GM23338 (cell line): ENCODE measurements at regions not wholly inside any gene's neighbourhood (a gene's known extent, or its start where the extent isn't known, plus 50 kb on each side); places are given as distances from the start of the nearest gene placed in this dataset.
"Not testable (repeated sequence)": the region's sequence is repeated elsewhere in the genome, so short reads cannot be mapped to it uniquely, and the experiment has no call there.

Source experiments
- ATAC-seq: fragments of 200-7000 bp; cut with Tn5 transposase; 3 replicates; pipeline ENCODE4 v1.9.1; 2020
- DNase-seq: peaks from one replicate; pipeline ENCODE4 v3.0.0-alpha.2; 2015; ENCODE audit warnings: low spot score
- H2AFZ ChIP-seq: fragments of 200-600 bp; sonication (generic); 2 replicates; pipeline ENCODE4 v1.8.0; 2016; ENCODE audit warnings: antibody characterized with exemption, mild to moderate bottlenecking, moderate library complexity
- H3F3A ChIP-seq: fragments of 200-600 bp; sonication (generic); replicated peaks from 2 replicates; pipeline ENCODE4 v1.8.0; 2017; ENCODE audit warnings: antibody characterized with exemption, mixed run types, low read depth
- H3K27ac ChIP-seq: fragments of 200-600 bp; sonication (generic); 2 replicates; pipeline ENCODE4 v1.6.1; 2016; ENCODE audit warnings: low read depth
- H3K27me3 ChIP-seq: fragments of 200-600 bp; sonication (generic); 2 replicates; pipeline ENCODE4 v1.8.0; 2016; ENCODE audit warnings: mild to moderate bottlenecking, mixed run types, moderate library complexity; ENCODE audit not compliant: insufficient read depth
- H3K36me3 ChIP-seq: fragments of 200-600 bp; sonication (generic); 2 replicates; pipeline ENCODE4 v1.8.0; 2016; ENCODE audit warnings: mild to moderate bottlenecking; ENCODE audit not compliant: insufficient read depth
- H3K4me1 ChIP-seq: fragments of 200-600 bp; sonication (generic); 2 replicates; pipeline ENCODE4 v1.8.0; 2016; ENCODE audit warnings: mild to moderate bottlenecking, moderate library complexity; ENCODE audit not compliant: insufficient read depth
- H3K4me2 ChIP-seq: fragments of 200-600 bp; sonication (generic); 2 replicates; pipeline ENCODE4 v1.7.1; 2017; ENCODE audit warnings: mixed run types
- H3K4me3 ChIP-seq: fragments of 200-600 bp; sonication (generic); 2 replicates; pipeline ENCODE4 v1.6.1; 2016; ENCODE audit warnings: mixed run types
- H3K79me2 ChIP-seq: fragments of 200-600 bp; sonication (generic); replicated peaks from 2 replicates; pipeline ENCODE4 v1.8.0; 2017; ENCODE audit warnings: mild to moderate bottlenecking; ENCODE audit not compliant: insufficient read depth
- H3K9me2 ChIP-seq: fragments of 200-600 bp; sonication (generic); 2 replicates; pipeline ENCODE4 v1.8.0; 2017; ENCODE audit not compliant: insufficient read depth
- H4K20me1 ChIP-seq: fragments of 200-600 bp; sonication (generic); replicated peaks from 2 replicates; pipeline ENCODE4 v1.8.0; 2017; ENCODE audit warnings: mild to moderate bottlenecking; ENCODE audit not compliant: insufficient read depth
- H3K27ac Mint-ChIP-seq: 2 replicates; pipeline ENCODE4 v1.8.0; 2020; ENCODE audit warnings: inconsistent platforms, mild to moderate bottlenecking, moderate library complexity, mixed read lengths
- H3K27me3 Mint-ChIP-seq: 3 replicates; pipeline ENCODE4 v1.8.0; 2022; ENCODE audit warnings: low read depth, mild to moderate bottlenecking, moderate library complexity, mixed read lengths, inconsistent platforms; ENCODE audit not compliant: insufficient read depth, poor library complexity
- H3K36me3 Mint-ChIP-seq: 3 replicates; pipeline ENCODE4 v1.8.0; 2021; ENCODE audit warnings: low read depth, mild to moderate bottlenecking, inconsistent platforms, moderate library complexity, mixed read lengths
- H3K4me1 Mint-ChIP-seq: 3 replicates; pipeline ENCODE4 v1.8.0; 2020; ENCODE audit warnings: mild to moderate bottlenecking, inconsistent platforms, mixed read lengths
- H3K4me3 Mint-ChIP-seq: 3 replicates; pipeline ENCODE4 v1.8.0; 2021; ENCODE audit warnings: moderate library complexity, mild to moderate bottlenecking, inconsistent platforms, mixed read lengths
- H3K9me3 Mint-ChIP-seq: 3 replicates; pipeline ENCODE4 v1.8.0; 2020; ENCODE audit warnings: moderate library complexity, mild to moderate bottlenecking, inconsistent platforms, mixed read lengths
- TF ChIP-seq, protein P1 (sequence below): fragments of 250-450 bp; sonication (Bioruptor Pico); IDR thresholded peaks from 2 replicates; pipeline ENCODE4 v1.5.0; 2020; ENCODE audit warnings: mild to moderate bottlenecking, moderate library complexity
- TF ChIP-seq, protein P2 (sequence below): IDR thresholded peaks from 2 replicates; pipeline ENCODE4 v1.6.1; 2016; ENCODE audit warnings: antibody characterized with exemption

DNA sequence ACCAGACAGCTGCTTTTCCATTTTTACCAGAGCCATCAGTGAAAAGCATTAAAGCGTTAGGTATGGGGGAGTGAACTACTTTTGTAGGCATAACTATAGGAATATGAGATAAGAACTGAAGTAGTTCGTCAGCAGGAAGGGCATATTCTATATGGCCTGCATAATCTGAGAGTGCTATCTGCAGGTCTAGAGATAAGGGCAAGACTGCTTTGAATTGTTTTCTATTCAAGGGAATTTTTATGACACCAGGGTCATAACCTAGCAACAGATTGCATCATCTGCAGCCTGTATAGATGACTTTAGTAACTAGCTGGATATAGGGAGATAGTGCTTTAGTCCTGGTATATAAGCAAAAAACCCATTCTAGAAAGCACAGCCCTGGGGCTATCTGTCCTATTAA is 437.3 kb upstream of the HTR1E start (continued):
- TF ChIP-seq, protein P1, sequence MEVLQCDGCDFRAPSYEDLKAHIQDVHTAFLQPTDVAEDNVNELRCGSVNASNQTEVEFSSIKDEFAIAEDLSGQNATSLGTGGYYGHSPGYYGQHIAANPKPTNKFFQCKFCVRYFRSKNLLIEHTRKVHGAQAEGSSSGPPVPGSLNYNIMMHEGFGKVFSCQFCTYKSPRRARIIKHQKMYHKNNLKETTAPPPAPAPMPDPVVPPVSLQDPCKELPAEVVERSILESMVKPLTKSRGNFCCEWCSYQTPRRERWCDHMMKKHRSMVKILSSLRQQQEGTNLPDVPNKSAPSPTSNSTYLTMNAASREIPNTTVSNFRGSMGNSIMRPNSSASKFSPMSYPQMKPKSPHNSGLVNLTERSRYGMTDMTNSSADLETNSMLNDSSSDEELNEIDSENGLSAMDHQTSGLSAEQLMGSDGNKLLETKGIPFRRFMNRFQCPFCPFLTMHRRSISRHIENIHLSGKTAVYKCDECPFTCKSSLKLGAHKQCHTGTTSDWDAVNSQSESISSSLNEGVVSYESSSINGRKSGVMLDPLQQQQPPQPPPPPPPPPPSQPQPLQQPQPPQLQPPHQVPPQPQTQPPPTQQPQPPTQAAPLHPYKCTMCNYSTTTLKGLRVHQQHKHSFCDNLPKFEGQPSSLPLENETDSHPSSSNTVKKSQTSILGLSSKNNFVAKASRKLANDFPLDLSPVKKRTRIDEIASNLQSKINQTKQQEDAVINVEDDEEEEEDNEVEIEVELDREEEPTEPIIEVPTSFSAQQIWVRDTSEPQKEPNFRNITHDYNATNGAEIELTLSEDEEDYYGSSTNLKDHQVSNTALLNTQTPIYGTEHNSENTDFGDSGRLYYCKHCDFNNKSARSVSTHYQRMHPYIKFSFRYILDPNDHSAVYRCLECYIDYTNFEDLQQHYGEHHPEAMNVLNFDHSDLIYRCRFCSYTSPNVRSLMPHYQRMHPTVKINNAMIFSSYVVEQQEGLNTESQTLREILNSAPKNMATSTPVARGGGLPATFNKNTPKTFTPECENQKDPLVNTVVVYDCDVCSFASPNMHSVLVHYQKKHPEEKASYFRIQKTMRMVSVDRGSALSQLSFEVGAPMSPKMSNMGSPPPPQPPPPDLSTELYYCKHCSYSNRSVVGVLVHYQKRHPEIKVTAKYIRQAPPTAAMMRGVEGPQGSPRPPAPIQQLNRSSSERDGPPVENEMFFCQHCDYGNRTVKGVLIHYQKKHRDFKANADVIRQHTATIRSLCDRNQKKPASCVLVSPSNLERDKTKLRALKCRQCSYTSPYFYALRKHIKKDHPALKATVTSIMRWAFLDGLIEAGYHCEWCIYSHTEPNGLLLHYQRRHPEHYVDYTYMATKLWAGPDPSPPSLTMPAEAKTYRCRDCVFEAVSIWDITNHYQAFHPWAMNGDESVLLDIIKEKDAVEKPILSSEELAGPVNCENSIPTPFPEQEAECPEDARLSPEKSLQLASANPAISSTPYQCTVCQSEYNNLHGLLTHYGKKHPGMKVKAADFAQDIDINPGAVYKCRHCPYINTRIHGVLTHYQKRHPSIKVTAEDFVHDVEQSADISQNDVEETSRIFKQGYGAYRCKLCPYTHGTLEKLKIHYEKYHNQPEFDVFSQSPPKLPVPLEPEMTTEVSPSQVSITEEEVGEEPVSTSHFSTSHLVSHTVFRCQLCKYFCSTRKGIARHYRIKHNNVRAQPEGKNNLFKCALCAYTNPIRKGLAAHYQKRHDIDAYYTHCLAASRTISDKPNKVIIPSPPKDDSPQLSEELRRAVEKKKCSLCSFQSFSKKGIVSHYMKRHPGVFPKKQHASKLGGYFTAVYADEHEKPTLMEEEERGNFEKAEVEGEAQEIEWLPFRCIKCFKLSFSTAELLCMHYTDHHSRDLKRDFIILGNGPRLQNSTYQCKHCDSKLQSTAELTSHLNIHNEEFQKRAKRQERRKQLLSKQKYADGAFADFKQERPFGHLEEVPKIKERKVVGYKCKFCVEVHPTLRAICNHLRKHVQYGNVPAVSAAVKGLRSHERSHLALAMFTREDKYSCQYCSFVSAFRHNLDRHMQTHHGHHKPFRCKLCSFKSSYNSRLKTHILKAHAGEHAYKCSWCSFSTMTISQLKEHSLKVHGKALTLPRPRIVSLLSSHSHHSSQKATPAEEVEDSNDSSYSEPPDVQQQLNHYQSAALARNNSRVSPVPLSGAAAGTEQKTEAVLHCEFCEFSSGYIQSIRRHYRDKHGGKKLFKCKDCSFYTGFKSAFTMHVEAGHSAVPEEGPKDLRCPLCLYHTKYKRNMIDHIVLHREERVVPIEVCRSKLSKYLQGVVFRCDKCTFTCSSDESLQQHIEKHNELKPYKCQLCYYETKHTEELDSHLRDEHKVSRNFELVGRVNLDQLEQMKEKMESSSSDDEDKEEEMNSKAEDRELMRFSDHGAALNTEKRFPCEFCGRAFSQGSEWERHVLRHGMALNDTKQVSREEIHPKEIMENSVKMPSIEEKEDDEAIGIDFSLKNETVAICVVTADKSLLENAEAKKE (CRISPR knock-in tag), result no peak

DNA sequence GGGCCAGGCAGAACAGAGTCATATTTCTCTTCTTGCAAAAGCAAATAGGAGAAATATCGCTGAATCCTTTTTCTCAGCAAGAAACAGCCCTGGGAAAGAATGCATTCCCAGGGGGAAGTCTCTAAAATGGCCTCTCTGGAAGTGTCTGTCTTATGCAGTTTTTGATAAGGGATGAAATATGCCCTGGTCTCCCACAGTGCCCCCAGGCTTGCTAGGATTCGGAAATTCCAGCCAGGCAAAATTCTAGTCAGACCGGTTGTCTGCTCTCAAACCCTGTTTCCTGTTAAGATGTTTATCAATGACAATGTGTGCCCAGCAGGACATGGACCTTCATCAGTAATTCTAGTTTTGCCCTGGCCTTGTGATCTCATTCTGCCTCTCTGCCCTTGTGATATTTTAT is 448.3 kb upstream of the HTR1E start:
- Mint-ChIP-seq H3K4me1 (peaks cover 29% of the 10 kb centered on the region), H3K9me3 (peaks cover 42% of the 10 kb centered on the region), H3K36me3 (peaks cover 32% of the 10 kb centered on the region)
- not testable (repeated sequence) for H3K79me2 ChIP-seq, H3K27ac Mint-ChIP-seq, H3F3A ChIP-seq, H3K27me3 ChIP-seq, H3K4me3 Mint-ChIP-seq, ATAC-seq, H3K4me1 ChIP-seq, H3K36me3 ChIP-seq, H2AFZ ChIP-seq, H3K27ac ChIP-seq, H3K4me2 ChIP-seq, H4K20me1 ChIP-seq, H3K27me3 Mint-ChIP-seq, H3K4me3 ChIP-seq
- peak; percentile 44 for DNase-seq
- H3K9me2 ChIP-seq, result 0 out of 2 replicates have a peak, but pooled peaks cover 16% of the 10 kb centered on the region

DNA sequence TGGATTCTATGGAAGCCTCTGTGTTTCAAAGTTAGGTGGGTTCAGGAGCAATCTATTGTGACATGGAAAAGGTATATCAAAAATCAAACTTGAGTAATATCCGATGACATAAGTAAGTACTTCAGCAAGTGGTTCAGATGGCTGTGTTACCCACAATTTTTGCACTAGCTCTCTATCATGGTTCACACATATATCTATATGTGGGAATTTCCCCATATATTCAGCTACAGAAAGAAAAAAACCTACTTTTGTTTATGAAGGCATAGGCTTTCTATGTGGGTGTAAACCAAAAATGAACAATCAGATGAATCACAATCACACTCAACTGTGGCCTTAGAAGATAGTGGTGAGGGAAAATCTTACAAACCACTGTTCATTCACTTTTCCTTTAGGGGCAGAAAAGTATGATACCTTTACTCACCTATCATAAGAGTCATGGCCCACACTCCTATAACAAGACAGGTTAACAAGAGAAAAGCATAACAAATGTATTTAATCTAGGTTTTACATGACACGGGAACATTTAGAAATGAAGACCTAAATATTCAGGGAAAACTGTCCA is 449.6 kb upstream of the HTR1E start:
- Mint-ChIP-seq H3K4me3 (no peak overlapping the region), H3K36me3 (peaks cover 32% of the 10 kb centered on the region), H3K27ac (no peak overlapping the region), H3K9me3 (peaks cover 33% of the 10 kb centered on the region), H3K4me1 (peaks cover 29% of the 10 kb centered on the region), H3K27me3 (peaks cover 2% of the 10 kb centered on the region)
- Histone ChIP-seq H2AFZ (no peak overlapping the region), H3K36me3 (no peaks in the 10 kb centered on the region), H3K27ac (no peak overlapping the region), H3K79me2 (no peaks in the 10 kb centered on the region), H3K4me3 (no peak overlapping the region), H3K27me3 (no peaks in the 10 kb centered on the region), H3K4me1 (no peaks in the 10 kb centered on the region), H3F3A (no peaks in the 10 kb centered on the region), H4K20me1 (no peaks in the 10 kb centered on the region), H3K9me2 (0 out of 2 replicates have a peak, but pooled peaks cover 16% of the 10 kb centered on the region), H3K4me2 (no peak overlapping the region)
- DNase-seq (no peak), ATAC-seq (no peak)
- TF ChIP-seq, protein P1 (CRISPR knock-in tag), result no peak
- TF ChIP-seq, protein P2, sequence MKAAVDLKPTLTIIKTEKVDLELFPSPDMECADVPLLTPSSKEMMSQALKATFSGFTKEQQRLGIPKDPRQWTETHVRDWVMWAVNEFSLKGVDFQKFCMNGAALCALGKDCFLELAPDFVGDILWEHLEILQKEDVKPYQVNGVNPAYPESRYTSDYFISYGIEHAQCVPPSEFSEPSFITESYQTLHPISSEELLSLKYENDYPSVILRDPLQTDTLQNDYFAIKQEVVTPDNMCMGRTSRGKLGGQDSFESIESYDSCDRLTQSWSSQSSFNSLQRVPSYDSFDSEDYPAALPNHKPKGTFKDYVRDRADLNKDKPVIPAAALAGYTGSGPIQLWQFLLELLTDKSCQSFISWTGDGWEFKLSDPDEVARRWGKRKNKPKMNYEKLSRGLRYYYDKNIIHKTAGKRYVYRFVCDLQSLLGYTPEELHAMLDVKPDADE, result no peak
